ENCODE measurements at regions not wholly inside any gene's neighbourhood (a gene's known extent, or its start where the extent isn't known, plus 50 kb on each side); places are given as distances from the start of the nearest gene placed in this dataset.

- no peaks in the 10 kb centered on the region for H3K27me3 ChIP-seq (ENCODE audit: control insufficient read depth, insufficient read depth, low read length)
- H3K36me3 ChIP-seq (ENCODE audit: control insufficient read depth, insufficient read depth, low read length) = no peaks in the 10 kb centered on the region
- no peak overlapping the region for H3K4me3 ChIP-seq (ENCODE audit: low read depth, low read length)
- no peak for DNase-seq (ENCODE audit: low read depth)
- TF ChIP-seq, protein P1, sequence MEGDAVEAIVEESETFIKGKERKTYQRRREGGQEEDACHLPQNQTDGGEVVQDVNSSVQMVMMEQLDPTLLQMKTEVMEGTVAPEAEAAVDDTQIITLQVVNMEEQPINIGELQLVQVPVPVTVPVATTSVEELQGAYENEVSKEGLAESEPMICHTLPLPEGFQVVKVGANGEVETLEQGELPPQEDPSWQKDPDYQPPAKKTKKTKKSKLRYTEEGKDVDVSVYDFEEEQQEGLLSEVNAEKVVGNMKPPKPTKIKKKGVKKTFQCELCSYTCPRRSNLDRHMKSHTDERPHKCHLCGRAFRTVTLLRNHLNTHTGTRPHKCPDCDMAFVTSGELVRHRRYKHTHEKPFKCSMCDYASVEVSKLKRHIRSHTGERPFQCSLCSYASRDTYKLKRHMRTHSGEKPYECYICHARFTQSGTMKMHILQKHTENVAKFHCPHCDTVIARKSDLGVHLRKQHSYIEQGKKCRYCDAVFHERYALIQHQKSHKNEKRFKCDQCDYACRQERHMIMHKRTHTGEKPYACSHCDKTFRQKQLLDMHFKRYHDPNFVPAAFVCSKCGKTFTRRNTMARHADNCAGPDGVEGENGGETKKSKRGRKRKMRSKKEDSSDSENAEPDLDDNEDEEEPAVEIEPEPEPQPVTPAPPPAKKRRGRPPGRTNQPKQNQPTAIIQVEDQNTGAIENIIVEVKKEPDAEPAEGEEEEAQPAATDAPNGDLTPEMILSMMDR (IDR thresholded peaks at IDR 0.05; ENCODE audit: insufficient read depth, low read length, poor library complexity, severe bottlenecking) = no peak
Measured at GRCh38 chr2:173802518-173802917, 162.7 kb downstream of the SP3 start.

GRCh38 chr2:173803449-173803848 lies 161.7 kb downstream of the SP3 start:
- Histone ChIP-seq H3K36me3 (ENCODE audit: control insufficient read depth, insufficient read depth, low read length) (no peaks in the 10 kb centered on the region), H3K27me3 (ENCODE audit: control insufficient read depth, insufficient read depth, low read length) (no peaks in the 10 kb centered on the region), H3K4me3 (ENCODE audit: low read depth, low read length) (no peak overlapping the region)
- TF ChIP-seq, protein P1 (IDR thresholded peaks at IDR 0.05; ENCODE audit: insufficient read depth, low read length, poor library complexity, severe bottlenecking) = no peak
- DNase-seq (ENCODE audit: low read depth) = no peak

GRCh38 chr2:173806761-173807160 lies 158.4 kb downstream of the SP3 start:
- Histone ChIP-seq H3K27me3 (ENCODE audit: control insufficient read depth, insufficient read depth, low read length) (no peaks in the 10 kb centered on the region), H3K4me3 (ENCODE audit: low read depth, low read length) (no peak overlapping the region), H3K36me3 (ENCODE audit: control insufficient read depth, insufficient read depth, low read length) (no peaks in the 10 kb centered on the region)
- TF ChIP-seq, protein P1 (IDR thresholded peaks at IDR 0.05; ENCODE audit: insufficient read depth, low read length, poor library complexity, severe bottlenecking) = no peak
- DNase-seq (ENCODE audit: low read depth) = no peak

DNA sequence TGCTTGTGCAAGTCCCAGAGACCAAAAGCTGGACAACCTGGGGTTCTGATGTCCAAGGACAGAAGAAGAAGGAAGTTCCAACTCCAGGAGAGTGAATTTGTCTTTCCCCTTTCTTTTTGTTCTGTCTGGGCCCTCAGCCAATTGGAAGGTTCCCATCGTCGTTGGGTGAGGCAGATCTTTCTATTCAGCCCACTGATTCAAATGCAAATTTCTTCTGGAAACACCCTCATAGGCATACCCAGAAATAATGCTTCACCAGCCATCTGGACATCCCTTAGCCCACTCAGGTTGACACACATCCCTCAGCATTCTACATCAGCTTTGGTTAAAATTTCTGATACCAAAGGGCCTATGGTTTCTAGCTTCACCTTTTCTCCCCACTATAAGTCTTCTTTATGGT lies 156.5 kb downstream of the SP3 start:
- DNase-seq (ENCODE audit: low read depth) = no peak
- Histone ChIP-seq H3K27me3 (ENCODE audit: control insufficient read depth, insufficient read depth, low read length) (no peaks in the 10 kb centered on the region), H3K4me3 (ENCODE audit: low read depth, low read length) (no peak overlapping the region), H3K36me3 (ENCODE audit: control insufficient read depth, insufficient read depth, low read length) (no peaks in the 10 kb centered on the region)
- TF ChIP-seq, protein P1 (IDR thresholded peaks at IDR 0.05; ENCODE audit: insufficient read depth, low read length, poor library complexity, severe bottlenecking) = no peak

- no peak for DNase-seq (ENCODE audit: low read depth)
- no peaks in the 10 kb centered on the region for H3K36me3 ChIP-seq (ENCODE audit: control insufficient read depth, insufficient read depth, low read length)
- TF ChIP-seq, protein P1 (IDR thresholded peaks at IDR 0.05; ENCODE audit: insufficient read depth, low read length, poor library complexity, severe bottlenecking) = no peak
- no peak overlapping the region for H3K4me3 ChIP-seq (ENCODE audit: low read depth, low read length)
- no peaks in the 10 kb centered on the region for H3K27me3 ChIP-seq (ENCODE audit: control insufficient read depth, insufficient read depth, low read length)
Measured at GRCh38 chr2:173812321-173812720, 152.9 kb downstream of the SP3 start.

DNA sequence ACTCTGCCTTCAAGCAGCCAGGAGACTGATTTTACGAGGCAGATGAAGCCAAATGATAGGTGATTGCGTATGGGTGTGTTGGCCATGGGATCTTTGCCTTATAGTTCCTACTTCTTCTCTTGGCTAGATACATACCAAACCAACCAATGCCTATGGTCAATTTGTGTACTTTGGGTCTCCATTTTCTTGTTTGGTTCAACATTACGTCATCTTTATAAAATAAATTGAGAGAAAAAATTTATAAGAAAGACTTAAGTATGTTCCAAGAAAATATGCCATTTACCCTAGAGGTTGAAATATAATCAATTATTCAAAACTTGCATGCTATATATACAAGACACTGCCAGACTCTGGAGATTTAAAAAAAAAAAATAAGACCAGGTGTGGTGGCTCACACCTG lies 150.9 kb downstream of the SP3 start:
- Histone ChIP-seq H3K36me3 (ENCODE audit: control insufficient read depth, insufficient read depth, low read length) (no peaks in the 10 kb centered on the region), H3K4me3 (ENCODE audit: low read depth, low read length) (no peak overlapping the region), H3K27me3 (ENCODE audit: control insufficient read depth, insufficient read depth, low read length) (no peaks in the 10 kb centered on the region)
- DNase-seq (ENCODE audit: low read depth) = no peak
- TF ChIP-seq, protein P1 (IDR thresholded peaks at IDR 0.05; ENCODE audit: insufficient read depth, low read length, poor library complexity, severe bottlenecking) = no peak
